ENCODE measurements at regions not wholly inside any gene's neighbourhood (a gene's known extent, or its start where the extent isn't known, plus 50 kb on each side); places are given as distances from the start of the nearest gene placed in this dataset.

- SMC1A ChIA-PET (ENCODE audit: uncharacterized antibody, unreplicated experiment): interaction anchor here (2.0 kb wide), 1 partner anchor 10 kb away, joined by 8 read pairs; no protein-coding TSS in a partner anchor
- Histone ChIP-seq H3K9me3 (replicated peaks; ENCODE audit: control insufficient read depth, insufficient read depth, low read length) (no peaks in the 10 kb centered on the region; the same call in 1 of the 3 replicates), H3K79me2 (ENCODE audit: control insufficient read depth, insufficient read depth, low read length) (no peaks in the 10 kb centered on the region), H3K4me1 (ENCODE audit: control insufficient read depth, insufficient read depth, low read length) (peaks cover 14% of the 10 kb centered on the region), H3K9ac (ENCODE audit: control insufficient read depth, insufficient read depth, low read length) (no peak overlapping the region), H2AFZ (ENCODE audit: control insufficient read depth, low read depth, low read length) (no peak overlapping the region), H3K27me3 (replicated peaks in 1 of 2; ENCODE audit: control insufficient read depth in 2 of 2, insufficient read depth in 2 of 2, low read length in 1 of 2) (no peaks in the 10 kb centered on the region), H3K4me2 (ENCODE audit: control insufficient read depth, insufficient read depth) (no peak overlapping the region), H3K36me3 (ENCODE audit: control insufficient read depth in 2 of 2, insufficient read depth in 2 of 2, low read length in 1 of 2) (no peaks in the 10 kb centered on the region), H3K27ac (ENCODE audit: control insufficient read depth, insufficient read depth) (no peak overlapping the region), H3K4me3 (no peak overlapping the region), H4K20me1 (ENCODE audit: control insufficient read depth, insufficient read depth) (no peaks in the 10 kb centered on the region)
- ATAC-seq (no peak), FAIRE-seq (no peak), DNase-seq (ENCODE audit: low read depth, low spot score) (no peak)
- in situ Hi-C loops (cut with MboI) (no loop called here), intact Hi-C loops (cut with micrococcal nuclease; ENCODE audit: unreplicated experiment) (no loop called here)
- BruUV-seq (replicated peaks): no TSS peak
- POLR2A ChIA-PET: no interaction called here
- CTCF ChIA-PET: interaction anchor here (3.1 kb wide), 1 partner anchor 11 kb away, joined by 11 read pairs; no protein-coding TSS in a partner anchor
- RAD21 ChIA-PET (ENCODE audit: unreplicated experiment): interaction anchor here (1.0 to 1.5 kb wide), 2 partner anchors 83 to 96 kb away, joined by 3 to 4 read pairs; no protein-coding TSS in a partner anchor
- no peak for TF ChIP-seq CEBPZ (IDR thresholded peaks at IDR 0.05; ENCODE audit: low read depth, low read length)
- no peak for TF ChIP-seq USF1 (IDR thresholded peaks at IDR 0.05; ENCODE audit: borderline replicate concordance, extremely low read length, insufficient read depth, low read depth, low read length)
- TF ChIP-seq CREB1 (IDR thresholded peaks at IDR 0.05; ENCODE audit: low read depth): no peak
- TF ChIP-seq ZBTB33 (IDR thresholded peaks at IDR 0.05): no peak
- no peak for TF ChIP-seq RB1 (IDR thresholded peaks at IDR 0.05; ENCODE audit: borderline replicate concordance)
- TF ChIP-seq ZNF592 (IDR thresholded peaks at IDR 0.05): no peak
- 75% methylated on average over 9 of the region's 9 CpGs for WGBS (ENCODE audit: insufficient coverage, insufficient replicate concordance, low lambda C conversion rate, missing lambda C conversion rate)
These were observed 148.9 kb upstream of the RBPJ start for GRCh38 chr4:26171941-26172340.
